H9 (cell line): ENCODE measurements at regions not wholly inside any gene's neighbourhood (a gene's known extent, or its start where the extent isn't known, plus 50 kb on each side); places are given as distances from the start of the nearest gene placed in this dataset.

ENCODE experiments used
- DNase-seq: peaks from one replicate; pipeline ENCODE4 v3.0.0-alpha.2; 2017
- H2AFZ ChIP-seq: one replicate; pipeline ENCODE4 v1.6.1; 2013; ENCODE audit warnings: mild to moderate bottlenecking, low read length, control low read depth, moderate library complexity
- H2AK5ac ChIP-seq: 2 replicates; pipeline ENCODE4 v1.6.1; 2013; ENCODE audit warnings: low read length, control low read depth, mixed read lengths; ENCODE audit not compliant: insufficient read length
- H2BK120ac ChIP-seq: one replicate; pipeline ENCODE4 v1.6.1; 2013; ENCODE audit warnings: low read depth, mild to moderate bottlenecking, low read length, control low read depth, inconsistent platforms; ENCODE audit not compliant: poor library complexity, severe bottlenecking
- H2BK12ac ChIP-seq: 2 replicates; pipeline ENCODE4 v1.6.1; 2013; ENCODE audit warnings: low read length, control low read depth, mixed read lengths, low read depth; ENCODE audit not compliant: insufficient read length
- H2BK15ac ChIP-seq: 2 replicates; pipeline ENCODE4 v1.6.1; 2013; ENCODE audit warnings: low read depth, low read length, control low read depth
- H2BK20ac ChIP-seq: one replicate; pipeline ENCODE4 v1.6.1; 2013; ENCODE audit warnings: low read depth, mild to moderate bottlenecking, low read length, control low read depth, inconsistent platforms; ENCODE audit not compliant: poor library complexity, severe bottlenecking
- H2BK5ac ChIP-seq: 2 replicates; pipeline ENCODE4 v1.6.1; 2013; ENCODE audit warnings: low read length, control low read depth, mixed read lengths; ENCODE audit not compliant: insufficient read length
- H3K14ac ChIP-seq: 2 replicates; pipeline ENCODE4 v1.6.1; 2013; ENCODE audit warnings: low read length, control low read depth; ENCODE audit not compliant: insufficient read depth
- H3K18ac ChIP-seq: 2 replicates; pipeline ENCODE4 v1.6.1; 2013; ENCODE audit warnings: low read depth, mild to moderate bottlenecking, mixed read lengths, low read length, control low read depth; ENCODE audit not compliant: insufficient read length
- H3K23ac ChIP-seq: 2 replicates; pipeline ENCODE4 v1.6.1; 2013; ENCODE audit warnings: low read length, control low read depth, mixed read lengths, low read depth; ENCODE audit not compliant: insufficient read length
- H3K23me2 ChIP-seq: 2 replicates; pipeline ENCODE4 v1.6.1; 2013; ENCODE audit warnings: low read depth, mild to moderate bottlenecking, mixed read lengths, low read length, control low read depth; ENCODE audit not compliant: insufficient read length, poor library complexity, severe bottlenecking
- H3K27ac ChIP-seq: 2 replicates; pipeline ENCODE4 v1.5.1; 2013; ENCODE audit warnings: low read length, control low read depth, mixed read lengths, low read depth; ENCODE audit not compliant: insufficient read length
- H3K27me3 ChIP-seq: 2 replicates; pipeline ENCODE4 v1.6.1; 2013; ENCODE audit warnings: low read length, control low read depth, inconsistent platforms; ENCODE audit not compliant: insufficient read depth
- H3K4ac ChIP-seq: 2 replicates; pipeline ENCODE4 v1.6.1; 2013; ENCODE audit warnings: low read depth, mild to moderate bottlenecking, control low read depth, inconsistent platforms, low read length, moderate library complexity
- H3K4me1 ChIP-seq: 2 replicates; pipeline ENCODE4 v1.6.1; 2013; ENCODE audit warnings: low read length, control low read depth, inconsistent platforms; ENCODE audit not compliant: insufficient read depth
- H3K4me2 ChIP-seq: 2 replicates; pipeline ENCODE4 v1.6.1; 2013; ENCODE audit warnings: low read length, control low read depth, mixed read lengths; ENCODE audit not compliant: insufficient read length, insufficient read depth
- H3K56ac ChIP-seq: 2 replicates; pipeline ENCODE4 v1.6.1; 2013; ENCODE audit warnings: low read depth, mild to moderate bottlenecking, mixed read lengths, low read length, control low read depth; ENCODE audit not compliant: insufficient read length
- H3K79me1 ChIP-seq: 2 replicates; pipeline ENCODE4 v1.6.1; 2013; ENCODE audit warnings: low read depth, mild to moderate bottlenecking, moderate library complexity, low read length, control low read depth, inconsistent platforms; ENCODE audit not compliant: insufficient read depth, poor library complexity, severe bottlenecking
- H3K79me2 ChIP-seq: 2 replicates; pipeline ENCODE4 v1.6.1; 2013; ENCODE audit warnings: low read length, control low read depth, inconsistent platforms; ENCODE audit not compliant: insufficient read depth
- H3K9ac ChIP-seq: 2 replicates; pipeline ENCODE4 v1.6.1; 2013; ENCODE audit warnings: low read length, control low read depth, mixed read lengths; ENCODE audit not compliant: insufficient read length; ENCODE audit errors: extremely low read depth
- H3K9me3 ChIP-seq: one replicate; pipeline ENCODE4 v1.6.1; 2013; ENCODE audit warnings: low read depth, low read length, inconsistent platforms; ENCODE audit not compliant: control insufficient read depth
- H3T11ph ChIP-seq: one replicate; pipeline ENCODE4 v1.6.1; 2013; ENCODE audit warnings: mild to moderate bottlenecking, low read length, control low read depth, inconsistent platforms
- H4K20me1 ChIP-seq: one replicate; pipeline ENCODE4 v1.6.1; 2013; ENCODE audit not compliant: control insufficient read depth, insufficient read length, insufficient read depth
- H4K5ac ChIP-seq: 2 replicates; pipeline ENCODE4 v1.6.1; 2013; ENCODE audit warnings: low read depth, mild to moderate bottlenecking, mixed read lengths, low read length, control low read depth; ENCODE audit not compliant: insufficient read length
- H4K8ac ChIP-seq: replicated peaks from 2 replicates; pipeline ENCODE4 v1.6.1; 2013; ENCODE audit warnings: low read length, control low read depth, mixed read lengths, low read depth; ENCODE audit not compliant: insufficient read length
- H4K91ac ChIP-seq: 2 replicates; pipeline ENCODE4 v1.6.1; 2013; ENCODE audit warnings: low read depth, mild to moderate bottlenecking, moderate library complexity, mixed read lengths, low read length, control low read depth; ENCODE audit not compliant: insufficient read length
- H3K27ac Mint-ChIP-seq, 3 experiments: 2 replicates in 2 of 3; 3 replicates in 1 of 3; pipeline ENCODE4 v1.8.0; 2020 to 2021; ENCODE audit warnings: mixed read lengths in 3 of 3, mild to moderate bottlenecking in 1 of 3, moderate library complexity in 1 of 3
- H3K27me3 Mint-ChIP-seq: 2 replicates; pipeline ENCODE4 v1.8.0; 2021; ENCODE audit warnings: low read depth, mild to moderate bottlenecking, moderate library complexity, mixed read lengths
- H3K36me3 Mint-ChIP-seq, 3 experiments: 2 replicates in 2 of 3; 3 replicates in 1 of 3; pipeline ENCODE4 v1.8.0; 2020 to 2021; ENCODE audit warnings: low read depth in 3 of 3, mixed read lengths in 3 of 3; ENCODE audit not compliant: insufficient read depth in 1 of 3
- H3K4me1 Mint-ChIP-seq, 2 experiments: 2 replicates each; pipeline ENCODE4 v1.8.0; 2020; ENCODE audit warnings: mixed read lengths in 2 of 2
- H3K4me3 Mint-ChIP-seq, 2 experiments: 2 replicates in 1 of 2; 3 replicates in 1 of 2; pipeline ENCODE4 v1.8.0; 2020 to 2021; ENCODE audit warnings: mild to moderate bottlenecking in 2 of 2, mixed read lengths in 2 of 2, moderate library complexity in 1 of 2
- H3K9me3 Mint-ChIP-seq, 2 experiments: 2 replicates in 1 of 2; 3 replicates in 1 of 2; pipeline ENCODE4 v1.8.0; 2020; ENCODE audit warnings: mild to moderate bottlenecking in 2 of 2, mixed read lengths in 2 of 2, moderate library complexity in 1 of 2
- CTCF ChIP-seq: fragments of 200-600 bp; sonication (generic); conservative IDR thresholded peaks from 3 replicates; pipeline ENCODE4 v1.8.0; 2021; ENCODE audit warnings: antibody characterized with exemption, mild to moderate bottlenecking
- WGBS: extraction: QIAGEN DNeasy Blood & Tissue Kit; methylation state at CpG from one replicate; pipeline ENCODE4 v1.1.7; 2013; ENCODE audit warnings: missing lambda C conversion rate, low lambda C conversion rate, mixed read lengths; ENCODE audit not compliant: insufficient read length; ENCODE audit errors: extremely low coverage; 5-methylcytosine and 5-hydroxymethylcytosine counted together

DNA sequence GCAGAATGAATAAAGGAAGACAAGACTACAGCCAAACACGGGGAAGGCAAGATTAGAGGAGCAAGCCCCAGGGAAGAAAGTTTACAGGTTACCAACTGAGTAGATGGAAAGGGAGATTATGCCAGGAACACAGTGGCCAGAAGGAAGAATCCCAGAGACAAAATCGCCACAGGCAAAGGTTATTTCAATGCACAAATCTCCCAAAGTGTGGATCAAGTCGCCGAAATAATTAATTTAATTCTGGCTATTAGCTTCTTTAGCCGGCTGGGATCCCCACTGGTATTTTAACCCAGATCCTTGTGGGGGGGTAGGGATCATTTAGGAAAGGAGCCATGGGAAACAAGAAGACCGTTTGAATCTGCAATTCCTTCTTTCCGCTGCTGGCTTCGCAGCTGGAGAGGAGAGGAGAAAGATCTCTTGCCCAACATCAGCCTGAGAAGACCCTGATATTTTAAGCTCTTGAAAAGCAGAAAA is 171.0 kb downstream of the DHX15 start:
- no peaks in the 10 kb centered on the region for H4K20me1 ChIP-seq
- no peak for DNase-seq

More for the DNA sequence above, 171.0 kb downstream of the DHX15 start:
- Histone ChIP-seq H3K27me3 (no peaks in the 10 kb centered on the region), H3K14ac (no peak overlapping the region), H3K23me2 (no peaks in the 10 kb centered on the region), H2BK5ac (no peak overlapping the region), H4K5ac (no peak overlapping the region), H4K91ac (no peak overlapping the region), H2BK15ac (no peak overlapping the region), H3K9ac (no peak overlapping the region), H3K18ac (no peak overlapping the region), H2BK12ac (no peak overlapping the region), H3T11ph (no peak overlapping the region), H3K4ac (no peak overlapping the region), H3K79me2 (no peaks in the 10 kb centered on the region), H2BK120ac (no peak overlapping the region), H3K56ac (no peak overlapping the region), H2AFZ (no peak overlapping the region), H4K8ac (no peak overlapping the region), H3K9me3 (no peaks in the 10 kb centered on the region), H2AK5ac (no peak overlapping the region), H3K4me1 (no peaks in the 10 kb centered on the region), H3K27ac (no peak overlapping the region), H3K23ac (no peak overlapping the region), H3K79me1 (no peaks in the 10 kb centered on the region), H3K4me2 (no peak overlapping the region), H2BK20ac (no peak overlapping the region)
- Mint-ChIP-seq H3K27me3 (peaks cover 68% of the 10 kb centered on the region), H3K27ac (peak overlapping the region in 1 of 3 experiments; percentile 19; a peak in 2 of 7 replicates), H3K36me3 (no peaks in the 10 kb centered on the region), H3K4me3 (peak overlapping the region in 1 of 2 experiments; percentile 23; a peak in 2 of 5 replicates), H3K9me3 (peaks cover 0 to 3% of the 10 kb centered on the region in 2 experiments; a peak in 3 of 5 replicates), H3K4me1 (peaks cover 11 to 21% of the 10 kb centered on the region in 2 experiments)
- no CpG with 5 or more reads among the region's 8 CpGs for WGBS
- no peak; the same call in 2 of the 3 replicates for TF ChIP-seq CTCF
